ENCODE measurements at regions not wholly inside any gene's neighbourhood (a gene's known extent, or its start where the extent isn't known, plus 50 kb on each side); places are given as distances from the start of the nearest gene placed in this dataset.
"Not testable (repeated sequence)": the region's sequence is repeated elsewhere in the genome, so short reads cannot be mapped to it uniquely, and the experiment has no call there.

- TF ChIP-seq OSR1 (CRISPR knock-in tag; IDR thresholded peaks at IDR 0.05): no peak
- TF ChIP-seq PATZ1 (CRISPR knock-in tag; IDR thresholded peaks at IDR 0.05; ENCODE audit: borderline replicate concordance): no peak
- TF ChIP-seq ARNTL (CRISPR knock-in tag; IDR thresholded peaks at IDR 0.05; ENCODE audit: borderline replicate concordance, low read depth): no peak
- no peak for TF ChIP-seq SNAI2 (CRISPR knock-in tag; IDR thresholded peaks at IDR 0.05)
Measured at GRCh38 chr1:73326663-73327062, 871.3 kb downstream of the LRRIQ3 start (continued).

- no peak for TF ChIP-seq ZFP30 (CRISPR knock-in tag; IDR thresholded peaks at IDR 0.05)
- 0 out of 2 replicates have a peak, but pooled peaks have one; percentile 16 for TF ChIP-seq ISL1 (CRISPR knock-in tag; IDR thresholded peaks at IDR 0.05)
- no peak for ATAC-seq
Measured at GRCh38 chr1:73310797-73311381, 887.1 kb downstream of the LRRIQ3 start.

- TF ChIP-seq TSHZ2 (CRISPR knock-in tag; IDR thresholded peaks at IDR 0.05) (no peak), GLIS3 (CRISPR knock-in tag; IDR thresholded peaks at IDR 0.05) (no peak), TCF4 (CRISPR knock-in tag; IDR thresholded peaks at IDR 0.05; ENCODE audit: borderline replicate concordance) (no peak), ZFP3 (CRISPR knock-in tag; IDR thresholded peaks at IDR 0.05) (no peak)
Measured at GRCh38 chr1:73306899-73307555, 890.9 kb downstream of the LRRIQ3 start.

GRCh38 chr1:73273886-73274285, 924.1 kb downstream of the LRRIQ3 start:
- TF ChIP-seq ZNF8 (CRISPR knock-in tag; IDR thresholded peaks at IDR 0.05): no peak
- TF ChIP-seq CREB5 (CRISPR knock-in tag; IDR thresholded peaks at IDR 0.05; ENCODE audit: low read depth): no peak
- TF ChIP-seq BACH2 (CRISPR knock-in tag; IDR thresholded peaks at IDR 0.05; ENCODE audit: borderline replicate concordance): no peak
- no peak for TF ChIP-seq TSHZ2 (CRISPR knock-in tag; IDR thresholded peaks at IDR 0.05)
- TF ChIP-seq SNAI2 (CRISPR knock-in tag; IDR thresholded peaks at IDR 0.05): no peak
- no peak for TF ChIP-seq ZFP3 (CRISPR knock-in tag; IDR thresholded peaks at IDR 0.05)
- TF ChIP-seq, protein P1, sequence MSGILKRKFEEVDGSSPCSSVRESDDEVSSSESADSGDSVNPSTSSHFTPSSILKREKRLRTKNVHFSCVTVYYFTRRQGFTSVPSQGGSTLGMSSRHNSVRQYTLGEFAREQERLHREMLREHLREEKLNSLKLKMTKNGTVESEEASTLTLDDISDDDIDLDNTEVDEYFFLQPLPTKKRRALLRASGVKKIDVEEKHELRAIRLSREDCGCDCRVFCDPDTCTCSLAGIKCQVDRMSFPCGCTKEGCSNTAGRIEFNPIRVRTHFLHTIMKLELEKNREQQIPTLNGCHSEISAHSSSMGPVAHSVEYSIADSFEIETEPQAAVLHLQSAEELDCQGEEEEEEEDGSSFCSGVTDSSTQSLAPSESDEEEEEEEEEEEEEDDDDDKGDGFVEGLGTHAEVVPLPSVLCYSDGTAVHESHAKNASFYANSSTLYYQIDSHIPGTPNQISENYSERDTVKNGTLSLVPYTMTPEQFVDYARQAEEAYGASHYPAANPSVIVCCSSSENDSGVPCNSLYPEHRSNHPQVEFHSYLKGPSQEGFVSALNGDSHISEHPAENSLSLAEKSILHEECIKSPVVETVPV (CRISPR knock-in tag; IDR thresholded peaks at IDR 0.05): no peak
- no peak for TF ChIP-seq PPARA (CRISPR knock-in tag; IDR thresholded peaks at IDR 0.05; ENCODE audit: borderline replicate concordance)
- TF ChIP-seq ISL1 (CRISPR knock-in tag; IDR thresholded peaks at IDR 0.05): no peak
- no peak for TF ChIP-seq ZNF565 (CRISPR knock-in tag; conservative IDR thresholded peaks at IDR 0.05; ENCODE audit: low read depth)
- no peak for TF ChIP-seq ESRRG (CRISPR knock-in tag; IDR thresholded peaks at IDR 0.05)
- TF ChIP-seq RARB (CRISPR knock-in tag; IDR thresholded peaks at IDR 0.05): no peak
- no peak for TF ChIP-seq ZNF70 (CRISPR knock-in tag; IDR thresholded peaks at IDR 0.05)
- TF ChIP-seq GLIS3 (CRISPR knock-in tag; IDR thresholded peaks at IDR 0.05): no peak
- TF ChIP-seq TOX (CRISPR knock-in tag; IDR thresholded peaks at IDR 0.05; ENCODE audit: borderline replicate concordance): no peak
- no peak for TF ChIP-seq PATZ1 (CRISPR knock-in tag; IDR thresholded peaks at IDR 0.05; ENCODE audit: borderline replicate concordance)
- TF ChIP-seq TCF4 (CRISPR knock-in tag; IDR thresholded peaks at IDR 0.05; ENCODE audit: borderline replicate concordance): no peak
- ATAC-seq: no peak

More at GRCh38 chr1:73306899-73307555, 890.9 kb downstream of the LRRIQ3 start:
- no peak for ATAC-seq

- not testable (repeated sequence) for ATAC-seq
Measured at GRCh38 chr1:73245196-73245595, 952.8 kb downstream of the LRRIQ3 start.
